ENCODE measurements at regions not wholly inside any gene's neighbourhood (a gene's known extent, or its start where the extent isn't known, plus 50 kb on each side); places are given as distances from the start of the nearest gene placed in this dataset.

GRCh38 chr11:103547691-103548090 is 438.5 kb downstream of the DYNC2H1 start:
- Mint-ChIP-seq H3K4me1 (no peaks in the 10 kb centered on the region), H3K9me3 (peaks cover 0 to 2% (median 0%) of the 10 kb centered on the region in 3 donors), H3K27ac (no peak overlapping the region), H3K4me3 (no peak overlapping the region), H3K27me3 (peaks cover 0 to 4% of the 10 kb centered on the region in 2 donors), H3K36me3 (no peaks in the 10 kb centered on the region)
- Histone ChIP-seq H3K4me1 (ENCODE audit: control insufficient read depth in 1 of 2, extremely low read depth in 1 of 2, insufficient read depth in 2 of 2, low read length in 2 of 2) (no peaks in the 10 kb centered on the region), H3K9me3 (no peaks in the 10 kb centered on the region), H3K4me3 (ENCODE audit: control insufficient read depth in 1 of 2, extremely low read depth in 1 of 2, low read length in 1 of 2) (no peak overlapping the region), H3K27ac (ENCODE audit: low read length) (no peak overlapping the region), H3K36me3 (ENCODE audit: control insufficient read depth in 2 of 2, extremely low read depth in 1 of 2, insufficient read depth in 1 of 2, low read length in 1 of 2) (no peaks in the 10 kb centered on the region), H3K27me3 (replicated peaks in 1 of 2; ENCODE audit: control insufficient read depth in 2 of 2, extremely low read depth in 1 of 2, insufficient read depth in 2 of 2, low read length in 1 of 2) (no peaks in the 10 kb centered on the region)
- ChIA-PET POLR2A (no interaction called here), CTCF (interaction anchor here in 1 of 2 donors (0.5 kb wide), 1 partner anchor 94 kb away, joined by 3 read pairs; no protein-coding TSS in a partner anchor)
- ATAC-seq (replicated peaks in 1 of 4) = no peak
- 93% methylated on average over 3 of the region's 5 CpGs for WGBS (ENCODE audit: insufficient coverage)
- no peak for DNase-seq

- no peaks in the 10 kb centered on the region for H3K36me3 ChIP-seq (ENCODE audit: control insufficient read depth in 2 of 2, extremely low read depth in 1 of 2, insufficient read depth in 1 of 2, low read length in 1 of 2)
- peaks cover 0 to 4% of the 10 kb centered on the region in 2 donors for H3K27me3 Mint-ChIP-seq
- H3K9me3 Mint-ChIP-seq = peaks cover 0 to under 1% (median 0%) of the 10 kb centered on the region in 3 donors
- ChIA-PET CTCF (no interaction called here), POLR2A (no interaction called here)
- no peak overlapping the region for H3K4me3 Mint-ChIP-seq
- H3K36me3 Mint-ChIP-seq = no peaks in the 10 kb centered on the region
- no peak overlapping the region for H3K4me3 ChIP-seq (ENCODE audit: control insufficient read depth in 1 of 2, extremely low read depth in 1 of 2, low read length in 1 of 2)
- no peak overlapping the region for H3K27ac Mint-ChIP-seq
- H3K27me3 ChIP-seq (replicated peaks in 1 of 2; ENCODE audit: control insufficient read depth in 2 of 2, extremely low read depth in 1 of 2, insufficient read depth in 2 of 2, low read length in 1 of 2) = no peaks in the 10 kb centered on the region
- no CpG with 5 or more reads among the region's 1 CpG for WGBS (ENCODE audit: insufficient coverage)
- ATAC-seq (replicated peaks in 1 of 4) = no peak
- DNase-seq = no peak
- no peaks in the 10 kb centered on the region for H3K9me3 ChIP-seq
- no peaks in the 10 kb centered on the region for H3K4me1 ChIP-seq (ENCODE audit: control insufficient read depth in 1 of 2, extremely low read depth in 1 of 2, insufficient read depth in 2 of 2, low read length in 2 of 2)
- H3K27ac ChIP-seq (ENCODE audit: low read length) = no peak overlapping the region
- no peaks in the 10 kb centered on the region for H3K4me1 Mint-ChIP-seq
These were observed 439.6 kb downstream of the DYNC2H1 start for GRCh38 chr11:103548838-103549237.

GRCh38 chr11:103550811-103551210 is 441.6 kb downstream of the DYNC2H1 start:
- Mint-ChIP-seq H3K27me3 (peaks cover 0 to 4% of the 10 kb centered on the region in 2 donors), H3K4me1 (no peaks in the 10 kb centered on the region), H3K27ac (no peak overlapping the region), H3K4me3 (no peak overlapping the region), H3K9me3 (no peaks in the 10 kb centered on the region), H3K36me3 (no peaks in the 10 kb centered on the region)
- ChIA-PET POLR2A (interaction anchor here in 1 of 2 donors (0.5 kb wide), 1 partner anchor 14 kb away, joined by 3 read pairs; no protein-coding TSS in a partner anchor), CTCF (no interaction called here)
- DNase-seq (no peak), ATAC-seq (replicated peaks in 1 of 4) (no peak)
- Histone ChIP-seq H3K4me3 (ENCODE audit: control insufficient read depth in 1 of 2, extremely low read depth in 1 of 2, low read length in 1 of 2) (no peak overlapping the region), H3K27me3 (replicated peaks in 1 of 2; ENCODE audit: control insufficient read depth in 2 of 2, extremely low read depth in 1 of 2, insufficient read depth in 2 of 2, low read length in 1 of 2) (no peaks in the 10 kb centered on the region), H3K9me3 (no peaks in the 10 kb centered on the region), H3K36me3 (ENCODE audit: control insufficient read depth in 2 of 2, extremely low read depth in 1 of 2, insufficient read depth in 1 of 2, low read length in 1 of 2) (no peaks in the 10 kb centered on the region), H3K4me1 (ENCODE audit: control insufficient read depth in 1 of 2, extremely low read depth in 1 of 2, insufficient read depth in 2 of 2, low read length in 2 of 2) (no peaks in the 10 kb centered on the region), H3K27ac (ENCODE audit: low read length) (no peak overlapping the region)
- WGBS (ENCODE audit: insufficient coverage) = no CpG with 5 or more reads among the region's 1 CpG

GRCh38 chr11:103552086-103552485 is 442.9 kb downstream of the DYNC2H1 start:
- Histone ChIP-seq H3K27me3 (replicated peaks in 1 of 2; ENCODE audit: control insufficient read depth in 2 of 2, extremely low read depth in 1 of 2, insufficient read depth in 2 of 2, low read length in 1 of 2) (no peaks in the 10 kb centered on the region), H3K4me3 (ENCODE audit: control insufficient read depth in 1 of 2, extremely low read depth in 1 of 2, low read length in 1 of 2) (no peak overlapping the region), H3K4me1 (ENCODE audit: control insufficient read depth in 1 of 2, extremely low read depth in 1 of 2, insufficient read depth in 2 of 2, low read length in 2 of 2) (no peaks in the 10 kb centered on the region), H3K36me3 (ENCODE audit: control insufficient read depth in 2 of 2, extremely low read depth in 1 of 2, insufficient read depth in 1 of 2, low read length in 1 of 2) (no peaks in the 10 kb centered on the region), H3K9me3 (no peaks in the 10 kb centered on the region), H3K27ac (ENCODE audit: low read length) (no peak overlapping the region)
- Mint-ChIP-seq H3K27ac (no peak overlapping the region), H3K27me3 (peaks cover 0 to 4% of the 10 kb centered on the region in 2 donors), H3K4me1 (no peaks in the 10 kb centered on the region), H3K4me3 (no peak overlapping the region), H3K36me3 (no peaks in the 10 kb centered on the region), H3K9me3 (no peaks in the 10 kb centered on the region)
- ChIA-PET CTCF (no interaction called here), POLR2A (interaction anchor here in 1 of 2 donors (0.6 kb wide), 1 partner anchor 618 kb away, joined by 3 read pairs; no protein-coding TSS in a partner anchor)
- 64% methylated on average over 5 of the region's 5 CpGs for WGBS (ENCODE audit: insufficient coverage)
- ATAC-seq (replicated peaks in 1 of 4) (no peak), DNase-seq (no peak)

GRCh38 chr11:103556171-103556570 is 446.9 kb downstream of the DYNC2H1 start:
- Mint-ChIP-seq H3K9me3 (no peaks in the 10 kb centered on the region), H3K36me3 (no peaks in the 10 kb centered on the region), H3K27ac (no peak overlapping the region), H3K4me1 (no peaks in the 10 kb centered on the region), H3K4me3 (no peak overlapping the region), H3K27me3 (peaks cover 3 to 4% of the 10 kb centered on the region in 2 donors)
- Histone ChIP-seq H3K27me3 (replicated peaks in 1 of 2; ENCODE audit: control insufficient read depth in 2 of 2, extremely low read depth in 1 of 2, insufficient read depth in 2 of 2, low read length in 1 of 2) (no peaks in the 10 kb centered on the region), H3K9me3 (no peaks in the 10 kb centered on the region), H3K4me1 (ENCODE audit: control insufficient read depth in 1 of 2, extremely low read depth in 1 of 2, insufficient read depth in 2 of 2, low read length in 2 of 2) (no peaks in the 10 kb centered on the region), H3K27ac (ENCODE audit: low read length) (no peak overlapping the region), H3K36me3 (ENCODE audit: control insufficient read depth in 2 of 2, extremely low read depth in 1 of 2, insufficient read depth in 1 of 2, low read length in 1 of 2) (no peaks in the 10 kb centered on the region), H3K4me3 (ENCODE audit: control insufficient read depth in 1 of 2, extremely low read depth in 1 of 2, low read length in 1 of 2) (no peak overlapping the region)
- no CpG with 5 or more reads among the region's 3 CpGs for WGBS (ENCODE audit: insufficient coverage)
- DNase-seq (no peak), ATAC-seq (replicated peaks in 1 of 4) (no peak)
- CTCF ChIA-PET = interaction anchor here in 1 of 2 donors (0.5 kb wide), 1 partner anchor 30 kb away, joined by 3 read pairs; no protein-coding TSS in a partner anchor
- POLR2A ChIA-PET = no interaction called here

DNA sequence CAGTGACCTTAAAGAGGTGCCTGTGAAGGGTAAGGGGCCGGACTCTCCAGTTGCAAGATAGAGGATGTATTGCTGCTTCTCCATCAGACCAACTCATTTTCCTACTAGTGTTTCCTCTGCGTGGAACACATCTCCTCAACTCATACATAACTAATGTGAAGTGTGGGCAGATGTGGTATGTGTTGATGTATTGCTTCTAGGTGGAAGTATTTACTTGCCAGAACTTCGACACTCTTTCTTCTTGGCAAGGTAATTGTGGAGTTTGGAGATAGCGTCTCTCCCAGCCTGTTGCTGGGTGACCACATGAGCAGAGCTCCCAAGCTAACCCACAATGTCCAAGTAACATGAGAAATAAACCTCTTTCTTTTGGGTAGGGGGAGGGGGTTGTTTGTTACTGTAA is 456.9 kb downstream of the DYNC2H1 start:
- Mint-ChIP-seq H3K27me3 (peaks cover 0 to 3% of the 10 kb centered on the region in 2 donors), H3K9me3 (no peaks in the 10 kb centered on the region), H3K4me1 (no peaks in the 10 kb centered on the region), H3K4me3 (no peak overlapping the region), H3K36me3 (no peaks in the 10 kb centered on the region), H3K27ac (no peak overlapping the region)
- Histone ChIP-seq H3K27ac (ENCODE audit: low read length) (no peak overlapping the region), H3K4me3 (ENCODE audit: control insufficient read depth in 1 of 2, extremely low read depth in 1 of 2, low read length in 1 of 2) (no peak overlapping the region), H3K27me3 (replicated peaks in 1 of 2; ENCODE audit: control insufficient read depth in 2 of 2, extremely low read depth in 1 of 2, insufficient read depth in 2 of 2, low read length in 1 of 2) (no peaks in the 10 kb centered on the region), H3K4me1 (ENCODE audit: control insufficient read depth in 1 of 2, extremely low read depth in 1 of 2, insufficient read depth in 2 of 2, low read length in 2 of 2) (no peaks in the 10 kb centered on the region), H3K9me3 (no peaks in the 10 kb centered on the region), H3K36me3 (ENCODE audit: control insufficient read depth in 2 of 2, extremely low read depth in 1 of 2, insufficient read depth in 1 of 2, low read length in 1 of 2) (no peaks in the 10 kb centered on the region)
- ChIA-PET CTCF (no interaction called here), POLR2A (no interaction called here)
- ATAC-seq (replicated peaks in 1 of 4) = no peak
- no peak for DNase-seq
- WGBS (ENCODE audit: insufficient coverage) = no CpG with 5 or more reads among the region's 4 CpGs

DNA sequence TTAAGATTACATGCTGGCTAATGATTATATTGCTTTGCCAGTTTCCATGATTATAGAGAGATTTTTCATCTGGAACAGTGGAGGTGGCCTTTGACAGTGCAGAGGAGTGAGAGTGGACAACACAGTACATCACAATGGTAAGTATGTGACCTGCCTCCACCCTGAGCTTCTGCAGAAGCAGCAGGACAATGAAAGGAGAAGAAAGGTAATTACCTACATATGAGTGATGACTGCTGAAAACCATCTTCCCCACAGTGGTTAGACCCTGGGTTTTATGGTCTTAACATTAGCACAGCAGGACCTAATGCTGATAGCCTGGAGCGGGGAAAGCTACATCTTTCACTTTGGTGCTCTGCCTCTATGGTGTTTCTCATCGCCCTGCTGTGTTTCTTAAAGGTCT is 454.7 kb upstream of the DDI1 start:
- no peak overlapping the region for H3K27ac Mint-ChIP-seq
- CTCF ChIA-PET = no interaction called here
- no peak overlapping the region for H3K4me3 Mint-ChIP-seq
- POLR2A ChIA-PET = interaction anchor here in 1 of 2 donors (0.6 kb wide), 1 partner anchor 451 kb away, joined by 4 read pairs; no protein-coding TSS in a partner anchor
- no peaks in the 10 kb centered on the region for H3K36me3 Mint-ChIP-seq
- Histone ChIP-seq H3K4me1 (ENCODE audit: control insufficient read depth in 1 of 2, extremely low read depth in 1 of 2, insufficient read depth in 2 of 2, low read length in 2 of 2) (no peaks in the 10 kb centered on the region), H3K4me3 (ENCODE audit: control insufficient read depth in 1 of 2, extremely low read depth in 1 of 2, low read length in 1 of 2) (no peak overlapping the region), H3K9me3 (no peaks in the 10 kb centered on the region), H3K27me3 (replicated peaks in 1 of 2; ENCODE audit: control insufficient read depth in 2 of 2, extremely low read depth in 1 of 2, insufficient read depth in 2 of 2, low read length in 1 of 2) (no peaks in the 10 kb centered on the region), H3K36me3 (ENCODE audit: control insufficient read depth in 2 of 2, extremely low read depth in 1 of 2, insufficient read depth in 1 of 2, low read length in 1 of 2) (no peaks in the 10 kb centered on the region), H3K27ac (ENCODE audit: low read length) (no peak overlapping the region)
- H3K27me3 Mint-ChIP-seq = no peaks in the 10 kb centered on the region
- WGBS (ENCODE audit: insufficient coverage) = 68% methylated on average over 2 of the region's 2 CpGs
- ATAC-seq (replicated peaks in 1 of 4) (no peak), DNase-seq (no peak)
- peaks cover 0 to 8% (median 0%) of the 10 kb centered on the region in 3 donors for H3K9me3 Mint-ChIP-seq
- H3K4me1 Mint-ChIP-seq = no peaks in the 10 kb centered on the region

Data from T-cell (primary cell).